OCI-LY7 (cell line): ENCODE measurements at regions not wholly inside any gene's neighbourhood (a gene's known extent, or its start where the extent isn't known, plus 50 kb on each side); places are given as distances from the start of the nearest gene placed in this dataset.
A peak's percentile ranks its signal among the peaks of the same experiment; 100 is the strongest.

ENCODE experiments used
- BruUV-seq: library from RNA; stranded (reverse); fragments of 400-500 nt; replicated peaks from 2 replicates; lab custom pipeline; 2021; lab: Mats Ljungman, UMichigan
- CTCF ChIA-PET: fragments of 300-600 bp; sonication (Branson Sonifier 250); formaldehyde crosslinking; loops from one replicate; lab custom pipeline; 2022; ENCODE audit warnings: antibody characterized with exemption; ENCODE audit not compliant: unreplicated experiment; lab: Charles Lee
- POLR2A ChIA-PET: fragments of 300-600 bp; sonication (Branson Sonifier 250); formaldehyde crosslinking; loops from one replicate; lab custom pipeline; 2022; ENCODE audit warnings: antibody characterized with exemption; lab: Charles Lee
- DNase-seq: peaks from one replicate; pipeline ENCODE4 v3.0.0-alpha.2; 2015; ENCODE audit warnings: low spot score
- H2AFZ ChIP-seq: fragments of 200-600 bp; sonication (generic), shearing (Covaris generic); 2 replicates; pipeline ENCODE4 v1.6.1; 2014; ENCODE audit warnings: mild to moderate bottlenecking, antibody characterized with exemption, low read length, moderate library complexity
- H3K27ac ChIP-seq: fragments of 200-600 bp; sonication (generic); 2 replicates; pipeline ENCODE4 v1.5.1; 2014; ENCODE audit warnings: mixed run types, low read depth, mild to moderate bottlenecking, moderate library complexity, low read length, inconsistent platforms; ENCODE audit not compliant: poor library complexity, severe bottlenecking
- H3K36me3 ChIP-seq: fragments of 200-600 bp; sonication (generic); 2 replicates; pipeline ENCODE4 v1.6.1; 2014; ENCODE audit warnings: mild to moderate bottlenecking, antibody characterized with exemption, low read length, moderate library complexity, mixed read lengths; ENCODE audit not compliant: insufficient read depth
- H3K4me1 ChIP-seq: fragments of 200-600 bp; sonication (generic); 2 replicates; pipeline ENCODE4 v1.5.1; 2014; ENCODE audit warnings: mild to moderate bottlenecking, low read length; ENCODE audit not compliant: insufficient read depth, poor library complexity, severe bottlenecking
- H3K4me2 ChIP-seq: fragments of 200-600 bp; sonication (generic); 2 replicates; pipeline ENCODE4 v1.6.1; 2014; ENCODE audit warnings: mild to moderate bottlenecking, low read length
- H3K4me3 ChIP-seq: fragments of 200-600 bp; sonication (generic); 2 replicates; pipeline ENCODE4 v1.5.1; 2014; ENCODE audit warnings: mild to moderate bottlenecking, low read depth, low read length; ENCODE audit not compliant: poor library complexity, severe bottlenecking
- H3K79me2 ChIP-seq: fragments of 200-600 bp; sonication (generic); 2 replicates; pipeline ENCODE4 v1.6.1; 2016; ENCODE audit warnings: low read depth, mild to moderate bottlenecking, low read length, moderate library complexity, mixed read lengths; ENCODE audit not compliant: insufficient read depth
- H3K9me2 ChIP-seq: fragments of 200-600 bp; sonication (generic); 2 replicates; pipeline ENCODE4 v1.6.1; 2016; ENCODE audit warnings: mild to moderate bottlenecking, low read length, mixed read lengths; ENCODE audit not compliant: insufficient read depth
- H3K9me3 ChIP-seq: fragments of 200-600 bp; sonication (generic); 2 replicates; pipeline ENCODE4 v1.6.1; 2014; ENCODE audit warnings: mild to moderate bottlenecking, mixed run types, low read length, mixed read lengths
- H4K20me1 ChIP-seq: fragments of 200-600 bp; sonication (generic); 2 replicates; pipeline ENCODE4 v1.6.1; 2014; ENCODE audit warnings: mild to moderate bottlenecking, antibody characterized with exemption, low read length, moderate library complexity, mixed read lengths; ENCODE audit not compliant: insufficient read depth
- CTCF ChIP-seq: fragments of 200-600 bp; sonication (generic); conservative IDR thresholded peaks from 2 replicates; pipeline ENCODE4 v1.5.1; 2014; ENCODE audit warnings: mild to moderate bottlenecking, antibody characterized with exemption, low read length, moderate library complexity, mixed read lengths
- EZH2phosphoT487 ChIP-seq: fragments of 200-600 bp; sonication (generic); IDR thresholded peaks from 2 replicates; pipeline ENCODE4 v1.6.1; 2018; ENCODE audit warnings: low read depth, borderline replicate concordance, mild to moderate bottlenecking, mixed run types, antibody characterized with exemption, low read length, moderate library complexity, mixed read lengths
- intact Hi-C: fragments of 100-400 bp; cut with micrococcal nuclease; formaldehyde crosslinking; loops from one replicate; pipeline ENCODE4 v1.10.0; 2022; ENCODE audit not compliant: unreplicated experiment

- POLR2A ChIA-PET = interaction anchor here (0.7 kb wide), 1 partner anchor 598 kb away, joined by 3 read pairs; no protein-coding TSS in a partner anchor
Observed at GRCh38 chr2:21363364-21363763, 239.6 kb downstream of the TDRD15 start.

GRCh38 chr2:21367421-21367820 is 243.7 kb downstream of the TDRD15 start:
- no peak for DNase-seq
- H3K9me3 ChIP-seq = no peaks in the 10 kb centered on the region
- H3K4me1 ChIP-seq = no peaks in the 10 kb centered on the region
- TF ChIP-seq EZH2phosphoT487 (no peak), CTCF (no peak)
- no peaks in the 10 kb centered on the region for H4K20me1 ChIP-seq
- H3K79me2 ChIP-seq = no peaks in the 10 kb centered on the region
- POLR2A ChIA-PET = no interaction called here
- no peak overlapping the region for H3K27ac ChIP-seq
- intact Hi-C loops = no loop called here
- H2AFZ ChIP-seq = no peak overlapping the region
- no TSS peak for BruUV-seq
- H3K36me3 ChIP-seq = no peaks in the 10 kb centered on the region
- CTCF ChIA-PET = no interaction called here
- no peaks in the 10 kb centered on the region for H3K9me2 ChIP-seq
- no peak overlapping the region for H3K4me2 ChIP-seq
- no peak overlapping the region for H3K4me3 ChIP-seq

More at GRCh38 chr2:21363364-21363763, 239.6 kb downstream of the TDRD15 start:
- no TSS peak for BruUV-seq
- Histone ChIP-seq H4K20me1 (no peaks in the 10 kb centered on the region), H3K4me3 (no peak overlapping the region), H3K36me3 (no peaks in the 10 kb centered on the region), H3K9me2 (no peaks in the 10 kb centered on the region), H3K4me2 (no peak overlapping the region), H2AFZ (no peak overlapping the region), H3K27ac (no peak overlapping the region), H3K79me2 (no peaks in the 10 kb centered on the region), H3K9me3 (no peaks in the 10 kb centered on the region), H3K4me1 (no peaks in the 10 kb centered on the region)
- CTCF ChIA-PET = no interaction called here
- no peak for DNase-seq
- intact Hi-C loops = no loop called here
- TF ChIP-seq EZH2phosphoT487 = no peak
- TF ChIP-seq CTCF = peak; percentile 35; the same call in 1 of the 2 replicates

GRCh38 chr2:21369787-21370186 is 246.0 kb downstream of the TDRD15 start:
- POLR2A ChIA-PET = no interaction called here
- Histone ChIP-seq H3K9me2 (no peaks in the 10 kb centered on the region), H3K9me3 (no peaks in the 10 kb centered on the region), H2AFZ (no peak overlapping the region), H3K36me3 (no peaks in the 10 kb centered on the region), H3K79me2 (no peaks in the 10 kb centered on the region), H3K4me2 (no peak overlapping the region), H3K4me3 (no peak overlapping the region), H4K20me1 (no peaks in the 10 kb centered on the region), H3K27ac (no peak overlapping the region), H3K4me1 (no peaks in the 10 kb centered on the region)
- TF ChIP-seq CTCF = no peak
- TF ChIP-seq EZH2phosphoT487 = no peak
- DNase-seq = no peak
- CTCF ChIA-PET = no interaction called here
- intact Hi-C loops = no loop called here
- no TSS peak for BruUV-seq
